ENCODE measurements at regions not wholly inside any gene's neighbourhood (a gene's known extent, or its start where the extent isn't known, plus 50 kb on each side); places are given as distances from the start of the nearest gene placed in this dataset.

GRCh38 chr11:80196041-80196440 is 755.2 kb upstream of the TENM4 start:
- no peak overlapping the region; a peak in 2 of 7 replicates for H3K27ac Mint-ChIP-seq
- Histone ChIP-seq H3K4ac (ENCODE audit: low read depth, low read length) (no peak overlapping the region), H4K20me1 (ENCODE audit: control insufficient read depth, insufficient read depth, insufficient read length) (no peaks in the 10 kb centered on the region), H3K56ac (ENCODE audit: insufficient read length, low read depth, low read length) (no peak overlapping the region), H3K79me2 (ENCODE audit: insufficient read depth, low read length) (no peaks in the 10 kb centered on the region), H2BK12ac (ENCODE audit: insufficient read length, low read depth, low read length) (no peak overlapping the region), H3K18ac (ENCODE audit: insufficient read length, low read depth, low read length) (no peak overlapping the region), H3K14ac (ENCODE audit: insufficient read depth, low read length) (no peak overlapping the region), H4K91ac (ENCODE audit: insufficient read length, low read depth, low read length) (no peak overlapping the region), H3K79me1 (ENCODE audit: insufficient read depth, low read depth, low read length, poor library complexity, severe bottlenecking) (no peaks in the 10 kb centered on the region), H3K9ac (ENCODE audit: extremely low read depth, insufficient read length, low read length) (no peak overlapping the region), H3K27ac (ENCODE audit: insufficient read length, low read depth, low read length) (no peak overlapping the region), H2AK5ac (ENCODE audit: insufficient read length, low read length) (no peak overlapping the region), H3K4me1 (ENCODE audit: insufficient read depth, low read length) (no peaks in the 10 kb centered on the region), H2BK15ac (ENCODE audit: low read depth, low read length) (no peak overlapping the region), H3T11ph (ENCODE audit: low read length) (no peak overlapping the region), H2BK120ac (ENCODE audit: low read depth, low read length, poor library complexity, severe bottlenecking) (no peak overlapping the region), H4K5ac (ENCODE audit: insufficient read length, low read depth, low read length) (no peak overlapping the region), H4K8ac (replicated peaks; ENCODE audit: insufficient read length, low read depth, low read length) (no peak overlapping the region), H2AFZ (ENCODE audit: low read length) (no peak overlapping the region), H3K23ac (ENCODE audit: insufficient read length, low read depth, low read length) (no peak overlapping the region), H3K4me2 (ENCODE audit: insufficient read depth, insufficient read length, low read length) (no peak overlapping the region), H2BK20ac (ENCODE audit: low read depth, low read length, poor library complexity, severe bottlenecking) (no peak overlapping the region), H3K27me3 (ENCODE audit: insufficient read depth, low read length) (no peaks in the 10 kb centered on the region), H3K9me3 (ENCODE audit: control insufficient read depth, low read depth, low read length) (no peaks in the 10 kb centered on the region), H2BK5ac (ENCODE audit: insufficient read length, low read length) (no peak overlapping the region), H3K23me2 (ENCODE audit: insufficient read length, low read depth, low read length, poor library complexity, severe bottlenecking) (no peaks in the 10 kb centered on the region)
- no peak overlapping the region for H3K4me3 Mint-ChIP-seq
- no peak for TF ChIP-seq CTCF (conservative IDR thresholded peaks at IDR 0.05)
- H3K27me3 Mint-ChIP-seq (ENCODE audit: low read depth): no peaks in the 10 kb centered on the region
- no peaks in the 10 kb centered on the region for H3K9me3 Mint-ChIP-seq
- H3K4me1 Mint-ChIP-seq: peaks cover 23 to 26% of the 10 kb centered on the region in 2 experiments
- no peak for DNase-seq
- 0 out of 7 replicates have a peak, but pooled peaks cover 0 to 3% (median 0%) of the 10 kb centered on the region in 3 experiments for H3K36me3 Mint-ChIP-seq (ENCODE audit: insufficient read depth in 1 of 3, low read depth in 3 of 3)

Measured in H9 (cell line).